H9 (cell line): ENCODE measurements at regions not wholly inside any gene's neighbourhood (a gene's known extent, or its start where the extent isn't known, plus 50 kb on each side); places are given as distances from the start of the nearest gene placed in this dataset.

Source experiments
- DNase-seq: peaks from one replicate; pipeline ENCODE4 v3.0.0-alpha.2; 2017
- H2AFZ ChIP-seq: one replicate; pipeline ENCODE4 v1.6.1; 2013; ENCODE audit warnings: mild to moderate bottlenecking, low read length, control low read depth, moderate library complexity
- H2AK5ac ChIP-seq: 2 replicates; pipeline ENCODE4 v1.6.1; 2013; ENCODE audit warnings: low read length, control low read depth, mixed read lengths; ENCODE audit not compliant: insufficient read length
- H2BK120ac ChIP-seq: one replicate; pipeline ENCODE4 v1.6.1; 2013; ENCODE audit warnings: low read depth, mild to moderate bottlenecking, low read length, control low read depth, inconsistent platforms; ENCODE audit not compliant: poor library complexity, severe bottlenecking
- H2BK12ac ChIP-seq: 2 replicates; pipeline ENCODE4 v1.6.1; 2013; ENCODE audit warnings: low read length, control low read depth, mixed read lengths, low read depth; ENCODE audit not compliant: insufficient read length
- H2BK15ac ChIP-seq: 2 replicates; pipeline ENCODE4 v1.6.1; 2013; ENCODE audit warnings: low read depth, low read length, control low read depth
- H2BK20ac ChIP-seq: one replicate; pipeline ENCODE4 v1.6.1; 2013; ENCODE audit warnings: low read depth, mild to moderate bottlenecking, low read length, control low read depth, inconsistent platforms; ENCODE audit not compliant: poor library complexity, severe bottlenecking
- H2BK5ac ChIP-seq: 2 replicates; pipeline ENCODE4 v1.6.1; 2013; ENCODE audit warnings: low read length, control low read depth, mixed read lengths; ENCODE audit not compliant: insufficient read length
- H3K14ac ChIP-seq: 2 replicates; pipeline ENCODE4 v1.6.1; 2013; ENCODE audit warnings: low read length, control low read depth; ENCODE audit not compliant: insufficient read depth
- H3K18ac ChIP-seq: 2 replicates; pipeline ENCODE4 v1.6.1; 2013; ENCODE audit warnings: low read depth, mild to moderate bottlenecking, mixed read lengths, low read length, control low read depth; ENCODE audit not compliant: insufficient read length
- H3K23ac ChIP-seq: 2 replicates; pipeline ENCODE4 v1.6.1; 2013; ENCODE audit warnings: low read length, control low read depth, mixed read lengths, low read depth; ENCODE audit not compliant: insufficient read length
- H3K23me2 ChIP-seq: 2 replicates; pipeline ENCODE4 v1.6.1; 2013; ENCODE audit warnings: low read depth, mild to moderate bottlenecking, mixed read lengths, low read length, control low read depth; ENCODE audit not compliant: insufficient read length, poor library complexity, severe bottlenecking
- H3K27ac ChIP-seq: 2 replicates; pipeline ENCODE4 v1.5.1; 2013; ENCODE audit warnings: low read length, control low read depth, mixed read lengths, low read depth; ENCODE audit not compliant: insufficient read length
- H3K27me3 ChIP-seq: 2 replicates; pipeline ENCODE4 v1.6.1; 2013; ENCODE audit warnings: low read length, control low read depth, inconsistent platforms; ENCODE audit not compliant: insufficient read depth
- H3K4ac ChIP-seq: 2 replicates; pipeline ENCODE4 v1.6.1; 2013; ENCODE audit warnings: low read depth, mild to moderate bottlenecking, control low read depth, inconsistent platforms, low read length, moderate library complexity
- H3K4me1 ChIP-seq: 2 replicates; pipeline ENCODE4 v1.6.1; 2013; ENCODE audit warnings: low read length, control low read depth, inconsistent platforms; ENCODE audit not compliant: insufficient read depth
- H3K4me2 ChIP-seq: 2 replicates; pipeline ENCODE4 v1.6.1; 2013; ENCODE audit warnings: low read length, control low read depth, mixed read lengths; ENCODE audit not compliant: insufficient read length, insufficient read depth
- H3K56ac ChIP-seq: 2 replicates; pipeline ENCODE4 v1.6.1; 2013; ENCODE audit warnings: low read depth, mild to moderate bottlenecking, mixed read lengths, low read length, control low read depth; ENCODE audit not compliant: insufficient read length
- H3K79me1 ChIP-seq: 2 replicates; pipeline ENCODE4 v1.6.1; 2013; ENCODE audit warnings: low read depth, mild to moderate bottlenecking, moderate library complexity, low read length, control low read depth, inconsistent platforms; ENCODE audit not compliant: insufficient read depth, poor library complexity, severe bottlenecking
- H3K79me2 ChIP-seq: 2 replicates; pipeline ENCODE4 v1.6.1; 2013; ENCODE audit warnings: low read length, control low read depth, inconsistent platforms; ENCODE audit not compliant: insufficient read depth
- H3K9ac ChIP-seq: 2 replicates; pipeline ENCODE4 v1.6.1; 2013; ENCODE audit warnings: low read length, control low read depth, mixed read lengths; ENCODE audit not compliant: insufficient read length; ENCODE audit errors: extremely low read depth
- H3K9me3 ChIP-seq: one replicate; pipeline ENCODE4 v1.6.1; 2013; ENCODE audit warnings: low read depth, low read length, inconsistent platforms; ENCODE audit not compliant: control insufficient read depth
- H3T11ph ChIP-seq: one replicate; pipeline ENCODE4 v1.6.1; 2013; ENCODE audit warnings: mild to moderate bottlenecking, low read length, control low read depth, inconsistent platforms
- H4K20me1 ChIP-seq: one replicate; pipeline ENCODE4 v1.6.1; 2013; ENCODE audit not compliant: control insufficient read depth, insufficient read length, insufficient read depth
- H4K5ac ChIP-seq: 2 replicates; pipeline ENCODE4 v1.6.1; 2013; ENCODE audit warnings: low read depth, mild to moderate bottlenecking, mixed read lengths, low read length, control low read depth; ENCODE audit not compliant: insufficient read length
- H4K8ac ChIP-seq: replicated peaks from 2 replicates; pipeline ENCODE4 v1.6.1; 2013; ENCODE audit warnings: low read length, control low read depth, mixed read lengths, low read depth; ENCODE audit not compliant: insufficient read length
- H4K91ac ChIP-seq: 2 replicates; pipeline ENCODE4 v1.6.1; 2013; ENCODE audit warnings: low read depth, mild to moderate bottlenecking, moderate library complexity, mixed read lengths, low read length, control low read depth; ENCODE audit not compliant: insufficient read length
- H3K27ac Mint-ChIP-seq, 3 experiments: 2 replicates in 2 of 3; 3 replicates in 1 of 3; pipeline ENCODE4 v1.8.0; 2020 to 2021; ENCODE audit warnings: mixed read lengths in 3 of 3, mild to moderate bottlenecking in 1 of 3, moderate library complexity in 1 of 3
- H3K27me3 Mint-ChIP-seq: 2 replicates; pipeline ENCODE4 v1.8.0; 2021; ENCODE audit warnings: low read depth, mild to moderate bottlenecking, moderate library complexity, mixed read lengths
- H3K36me3 Mint-ChIP-seq, 3 experiments: 2 replicates in 2 of 3; 3 replicates in 1 of 3; pipeline ENCODE4 v1.8.0; 2020 to 2021; ENCODE audit warnings: low read depth in 3 of 3, mixed read lengths in 3 of 3; ENCODE audit not compliant: insufficient read depth in 1 of 3
- H3K4me1 Mint-ChIP-seq, 2 experiments: 2 replicates each; pipeline ENCODE4 v1.8.0; 2020; ENCODE audit warnings: mixed read lengths in 2 of 2
- H3K4me3 Mint-ChIP-seq, 2 experiments: 2 replicates in 1 of 2; 3 replicates in 1 of 2; pipeline ENCODE4 v1.8.0; 2020 to 2021; ENCODE audit warnings: mild to moderate bottlenecking in 2 of 2, mixed read lengths in 2 of 2, moderate library complexity in 1 of 2
- H3K9me3 Mint-ChIP-seq, 2 experiments: 2 replicates in 1 of 2; 3 replicates in 1 of 2; pipeline ENCODE4 v1.8.0; 2020; ENCODE audit warnings: mild to moderate bottlenecking in 2 of 2, mixed read lengths in 2 of 2, moderate library complexity in 1 of 2
- WGBS: extraction: QIAGEN DNeasy Blood & Tissue Kit; methylation state at CpG from one replicate; pipeline ENCODE4 v1.1.7; 2013; ENCODE audit warnings: missing lambda C conversion rate, low lambda C conversion rate, mixed read lengths; ENCODE audit not compliant: insufficient read length; ENCODE audit errors: extremely low coverage; 5-methylcytosine and 5-hydroxymethylcytosine counted together
- TF ChIP-seq, protein P1 (sequence below): fragments of 200-600 bp; sonication (generic); conservative IDR thresholded peaks from 3 replicates; pipeline ENCODE4 v1.8.0; 2021; ENCODE audit warnings: antibody characterized with exemption, mild to moderate bottlenecking

DNA sequence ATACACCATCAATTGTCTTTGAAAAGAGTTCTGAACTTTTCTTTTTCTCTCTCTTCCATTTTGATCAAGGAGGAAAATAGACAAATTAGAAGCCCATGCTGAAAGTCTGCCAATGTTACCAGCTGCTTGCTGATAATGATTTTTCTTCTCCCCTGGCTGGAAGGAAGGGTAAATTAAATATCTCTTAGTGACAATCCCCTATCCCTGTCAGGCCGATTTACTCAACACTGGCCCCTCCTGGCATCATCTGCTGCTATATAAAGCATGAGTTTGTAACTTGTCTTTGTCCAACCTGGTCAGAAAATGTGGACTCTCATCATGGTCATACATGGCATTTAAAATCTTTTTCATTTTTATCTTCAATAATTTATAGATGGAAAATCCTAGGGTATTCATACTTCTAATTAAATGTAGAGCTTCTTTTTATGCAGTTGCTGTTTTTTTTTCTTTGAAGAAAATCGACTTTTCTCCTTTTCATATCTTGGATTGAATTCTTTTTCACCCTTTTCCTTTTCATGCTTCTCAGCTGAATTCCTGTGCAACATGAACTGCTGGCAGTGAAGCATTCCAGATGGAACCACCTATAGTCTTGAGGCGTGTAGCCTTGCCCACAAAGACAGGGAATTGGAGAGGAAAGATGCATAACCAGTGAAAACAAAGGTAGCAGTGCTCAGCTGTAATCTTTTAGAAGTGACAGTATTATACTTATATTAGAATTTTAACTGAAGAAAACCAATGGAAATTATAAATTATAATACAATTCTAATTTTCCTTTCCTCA is 214.7 kb upstream of the PTGFR start:
- H3K27ac ChIP-seq = no peak overlapping the region
- no peak overlapping the region for H4K8ac ChIP-seq
- Mint-ChIP-seq H3K27me3 (peaks cover 50% of the 10 kb centered on the region), H3K4me1 (no peaks in the 10 kb centered on the region), H3K9me3 (no peaks in the 10 kb centered on the region), H3K4me3 (no peak overlapping the region), H3K36me3 (no peaks in the 10 kb centered on the region), H3K27ac (no peak overlapping the region)
- H3K56ac ChIP-seq = no peak overlapping the region
- H3K4me2 ChIP-seq = no peak overlapping the region
- H3K9me3 ChIP-seq = no peaks in the 10 kb centered on the region
- no peak overlapping the region for H2BK20ac ChIP-seq
- H2BK5ac ChIP-seq = no peak overlapping the region
- H3K23me2 ChIP-seq = no peaks in the 10 kb centered on the region
- DNase-seq = no peak
- H2AK5ac ChIP-seq = no peak overlapping the region
- no peak overlapping the region for H4K5ac ChIP-seq
- no peaks in the 10 kb centered on the region for H3K27me3 ChIP-seq
- no peak overlapping the region for H2BK12ac ChIP-seq
- no peak overlapping the region for H3K14ac ChIP-seq
- no peaks in the 10 kb centered on the region for H4K20me1 ChIP-seq
- H2BK15ac ChIP-seq = no peak overlapping the region
- no peak overlapping the region for H3K9ac ChIP-seq
- no peak overlapping the region for H3K18ac ChIP-seq
- no peak overlapping the region for H4K91ac ChIP-seq
- H3K4ac ChIP-seq = no peak overlapping the region
- TF ChIP-seq, protein P1, sequence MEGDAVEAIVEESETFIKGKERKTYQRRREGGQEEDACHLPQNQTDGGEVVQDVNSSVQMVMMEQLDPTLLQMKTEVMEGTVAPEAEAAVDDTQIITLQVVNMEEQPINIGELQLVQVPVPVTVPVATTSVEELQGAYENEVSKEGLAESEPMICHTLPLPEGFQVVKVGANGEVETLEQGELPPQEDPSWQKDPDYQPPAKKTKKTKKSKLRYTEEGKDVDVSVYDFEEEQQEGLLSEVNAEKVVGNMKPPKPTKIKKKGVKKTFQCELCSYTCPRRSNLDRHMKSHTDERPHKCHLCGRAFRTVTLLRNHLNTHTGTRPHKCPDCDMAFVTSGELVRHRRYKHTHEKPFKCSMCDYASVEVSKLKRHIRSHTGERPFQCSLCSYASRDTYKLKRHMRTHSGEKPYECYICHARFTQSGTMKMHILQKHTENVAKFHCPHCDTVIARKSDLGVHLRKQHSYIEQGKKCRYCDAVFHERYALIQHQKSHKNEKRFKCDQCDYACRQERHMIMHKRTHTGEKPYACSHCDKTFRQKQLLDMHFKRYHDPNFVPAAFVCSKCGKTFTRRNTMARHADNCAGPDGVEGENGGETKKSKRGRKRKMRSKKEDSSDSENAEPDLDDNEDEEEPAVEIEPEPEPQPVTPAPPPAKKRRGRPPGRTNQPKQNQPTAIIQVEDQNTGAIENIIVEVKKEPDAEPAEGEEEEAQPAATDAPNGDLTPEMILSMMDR = no peak
- no peaks in the 10 kb centered on the region for H3K79me1 ChIP-seq
- H3K4me1 ChIP-seq = no peaks in the 10 kb centered on the region
- H2AFZ ChIP-seq = no peak overlapping the region
- no peak overlapping the region for H3T11ph ChIP-seq
- no CpG with 5 or more reads among the region's 3 CpGs for WGBS
- H2BK120ac ChIP-seq = no peak overlapping the region
- H3K79me2 ChIP-seq = no peaks in the 10 kb centered on the region
- H3K23ac ChIP-seq = no peak overlapping the region
